SK-N-SH treated with all-trans-retinoic acid at 6 μM for 48 hours (cell line): ENCODE measurements at regions not wholly inside any gene's neighbourhood (a gene's known extent, or its start where the extent isn't known, plus 50 kb on each side); places are given as distances from the start of the nearest gene placed in this dataset.

Experiments used
- ATAC-seq: fragments of 200-7000 bp; cut with Tn5 transposase; 3 replicates; pipeline ENCODE4 v1.9.1; 2020; ENCODE audit warnings: mild to moderate bottlenecking, moderate library complexity
- ARNTL ChIP-seq: fragments of 450-650 bp; formaldehyde crosslinking; IDR thresholded peaks from 2 replicates; pipeline ENCODE4 v1.5.0; 2020; ENCODE audit warnings: low read depth, mild to moderate bottlenecking, moderate library complexity, borderline replicate concordance
- BACH2 ChIP-seq: fragments of 250-450 bp; sonication (Bioruptor Pico); IDR thresholded peaks from 2 replicates; pipeline ENCODE4 v1.9.0; 2021; ENCODE audit warnings: mild to moderate bottlenecking, borderline replicate concordance
- CSDC2 ChIP-seq: fragments of 250-450 bp; sonication (Bioruptor Pico); IDR thresholded peaks from 2 replicates; pipeline ENCODE4 v1.5.0; 2020; ENCODE audit warnings: mild to moderate bottlenecking, moderate library complexity
- ESRRG ChIP-seq: fragments of 250-450 bp; sonication (Bioruptor Pico); IDR thresholded peaks from 2 replicates; pipeline ENCODE4 v1.6.1; 2021; ENCODE audit warnings: mild to moderate bottlenecking
- GLIS3 ChIP-seq: fragments of 250-450 bp; sonication (Bioruptor Pico); IDR thresholded peaks from 2 replicates; pipeline ENCODE4 v1.5.0; 2020; ENCODE audit warnings: mild to moderate bottlenecking, moderate library complexity
- ISL1 ChIP-seq: fragments of 250-450 bp; sonication (Bioruptor Pico); IDR thresholded peaks from 2 replicates; pipeline ENCODE4 v2.1.2; 2022; ENCODE audit warnings: mild to moderate bottlenecking, moderate library complexity
- OSR1 ChIP-seq: fragments of 250-450 bp; sonication (Bioruptor Pico); IDR thresholded peaks from 2 replicates; pipeline ENCODE4 v1.8.0; 2022; ENCODE audit warnings: moderate library complexity, mild to moderate bottlenecking, inconsistent platforms
- POU6F1 ChIP-seq: fragments of 250-450 bp; sonication (Bioruptor Pico); IDR thresholded peaks from 2 replicates; pipeline ENCODE4 v1.8.0; 2021; ENCODE audit warnings: low read depth, mild to moderate bottlenecking, moderate library complexity, borderline replicate concordance
- PPARA ChIP-seq: fragments of 250-450 bp; sonication (Bioruptor Pico); IDR thresholded peaks from 2 replicates; pipeline ENCODE4 v1.5.0; 2020; ENCODE audit warnings: mild to moderate bottlenecking, borderline replicate concordance
- RARB ChIP-seq: fragments of 250-450 bp; sonication (Bioruptor Pico); IDR thresholded peaks from 2 replicates; pipeline ENCODE4 v1.8.0; 2021; ENCODE audit warnings: mild to moderate bottlenecking, moderate library complexity
- SNAI2 ChIP-seq: fragments of 250-450 bp; sonication (Bioruptor Pico); IDR thresholded peaks from 2 replicates; pipeline ENCODE4 v1.5.0; 2020; ENCODE audit warnings: mild to moderate bottlenecking, moderate library complexity
- TCF4 ChIP-seq: fragments of 250-450 bp; sonication (Bioruptor Pico); IDR thresholded peaks from 2 replicates; pipeline ENCODE4 v1.8.0; 2021; ENCODE audit warnings: mild to moderate bottlenecking, moderate library complexity, borderline replicate concordance
- TOX ChIP-seq: fragments of 250-450 bp; sonication (Bioruptor Pico); IDR thresholded peaks from 2 replicates; pipeline ENCODE4 v1.8.0; 2021; ENCODE audit warnings: mild to moderate bottlenecking, moderate library complexity, borderline replicate concordance
- ZC3H10 ChIP-seq: fragments of 250-450 bp; sonication (Bioruptor Pico); IDR thresholded peaks from 2 replicates; pipeline ENCODE4 v1.5.1; 2021; ENCODE audit warnings: mild to moderate bottlenecking, moderate library complexity
- ZFP3 ChIP-seq: fragments of 250-450 bp; sonication (Bioruptor Pico); IDR thresholded peaks from 2 replicates; pipeline ENCODE4 v1.5.0; 2020; ENCODE audit warnings: mild to moderate bottlenecking, moderate library complexity
- ZFP30 ChIP-seq: fragments of 450-650 bp; formaldehyde crosslinking; IDR thresholded peaks from 2 replicates; pipeline ENCODE4 v1.5.0; 2022; ENCODE audit warnings: mild to moderate bottlenecking, moderate library complexity
- ZNF565 ChIP-seq: fragments of 450-650 bp; formaldehyde crosslinking; conservative IDR thresholded peaks from 2 replicates; pipeline ENCODE4 v1.5.0; 2020; ENCODE audit warnings: low read depth, mild to moderate bottlenecking, moderate library complexity
- ZNF70 ChIP-seq: fragments of 450-650 bp; formaldehyde crosslinking; IDR thresholded peaks from 2 replicates; pipeline ENCODE4 v1.5.0; 2020; ENCODE audit warnings: mild to moderate bottlenecking, moderate library complexity
- TF ChIP-seq, protein P1 (sequence below): fragments of 250-450 bp; sonication (Bioruptor Pico); IDR thresholded peaks from 2 replicates; pipeline ENCODE4 v1.5.1; 2021; ENCODE audit warnings: mild to moderate bottlenecking, moderate library complexity
- TF ChIP-seq, protein P2 (sequence below): fragments of 250-450 bp; sonication (Bioruptor Pico); IDR thresholded peaks from 2 replicates; pipeline ENCODE4 v1.5.1; 2020; ENCODE audit warnings: low read depth, mild to moderate bottlenecking, moderate library complexity
- TF ChIP-seq, protein P3 (sequence below): fragments of 250-450 bp; sonication (Bioruptor Pico); IDR thresholded peaks from 2 replicates; pipeline ENCODE4 v1.5.0; 2020; ENCODE audit warnings: mild to moderate bottlenecking, moderate library complexity
- TF ChIP-seq, protein P4 (sequence below): fragments of 250-450 bp; sonication (Bioruptor Pico); IDR thresholded peaks from 2 replicates; pipeline ENCODE4 v1.8.0; 2020; ENCODE audit warnings: mild to moderate bottlenecking, moderate library complexity, borderline replicate concordance

DNA sequence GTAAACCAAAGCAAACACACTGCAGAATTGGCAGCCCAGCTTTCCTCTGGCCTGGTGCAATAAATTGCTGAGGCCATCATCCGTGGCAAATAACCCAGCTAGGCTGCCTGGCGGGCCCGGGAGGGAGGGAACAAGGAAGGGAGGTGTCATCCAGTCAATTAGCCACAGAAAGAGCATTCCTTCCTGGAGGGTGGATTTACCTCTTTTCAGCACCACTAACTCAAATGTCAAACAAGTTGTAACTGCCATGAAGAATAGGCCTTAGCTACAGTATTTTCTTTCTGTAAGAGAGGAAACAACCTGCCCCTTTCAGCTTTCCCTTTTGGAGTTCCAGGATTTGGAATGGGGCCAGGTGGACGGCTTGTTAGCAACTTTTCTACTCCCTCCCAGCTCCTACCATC is 163.8 kb upstream of the BDNF start:
- ATAC-seq, result no peak
- TF ChIP-seq BACH2 (CRISPR knock-in tag), result no peak

DNA sequence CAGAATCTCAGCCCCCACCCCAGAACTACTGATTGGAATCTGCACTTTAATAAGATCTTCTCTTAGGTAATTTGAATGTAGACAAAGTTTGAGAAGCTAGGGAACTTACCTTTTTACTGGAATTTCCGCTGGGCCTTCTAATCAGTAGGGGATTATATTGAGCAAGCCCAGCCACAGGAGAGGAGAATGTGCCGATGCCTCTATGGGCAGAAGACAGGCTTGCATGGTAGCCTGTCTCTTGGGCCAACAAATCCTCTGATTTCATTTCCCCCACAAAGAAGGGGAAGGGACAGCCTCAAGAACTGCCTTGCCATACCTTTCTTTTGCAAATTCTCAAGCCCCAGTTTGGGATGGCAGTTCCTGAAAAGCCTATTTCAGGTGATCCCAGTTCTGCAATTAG is 163.4 kb upstream of the BDNF start:
- no peak for ATAC-seq

GRCh38 chr11:27861706-27862430 is 161.6 kb upstream of the BDNF start:
- TF ChIP-seq ZNF70 (CRISPR knock-in tag) (no peak), ZFP30 (CRISPR knock-in tag) (no peak), RARB (CRISPR knock-in tag) (no peak), POU6F1 (CRISPR knock-in tag) (no peak), BACH2 (CRISPR knock-in tag) (no peak), ISL1 (no peak), ZFP3 (CRISPR knock-in tag) (no peak), OSR1 (CRISPR knock-in tag) (no peak), SNAI2 (CRISPR knock-in tag) (no peak), TOX (CRISPR knock-in tag) (no peak)
- TF ChIP-seq, protein P1, sequence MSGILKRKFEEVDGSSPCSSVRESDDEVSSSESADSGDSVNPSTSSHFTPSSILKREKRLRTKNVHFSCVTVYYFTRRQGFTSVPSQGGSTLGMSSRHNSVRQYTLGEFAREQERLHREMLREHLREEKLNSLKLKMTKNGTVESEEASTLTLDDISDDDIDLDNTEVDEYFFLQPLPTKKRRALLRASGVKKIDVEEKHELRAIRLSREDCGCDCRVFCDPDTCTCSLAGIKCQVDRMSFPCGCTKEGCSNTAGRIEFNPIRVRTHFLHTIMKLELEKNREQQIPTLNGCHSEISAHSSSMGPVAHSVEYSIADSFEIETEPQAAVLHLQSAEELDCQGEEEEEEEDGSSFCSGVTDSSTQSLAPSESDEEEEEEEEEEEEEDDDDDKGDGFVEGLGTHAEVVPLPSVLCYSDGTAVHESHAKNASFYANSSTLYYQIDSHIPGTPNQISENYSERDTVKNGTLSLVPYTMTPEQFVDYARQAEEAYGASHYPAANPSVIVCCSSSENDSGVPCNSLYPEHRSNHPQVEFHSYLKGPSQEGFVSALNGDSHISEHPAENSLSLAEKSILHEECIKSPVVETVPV, result no peak
- peak; percentile 96 for ATAC-seq

More for the DNA sequence above, 163.4 kb upstream of the BDNF start:
- TF ChIP-seq TCF4 (CRISPR knock-in tag) (no peak), ESRRG (CRISPR knock-in tag) (no peak), ZFP30 (CRISPR knock-in tag) (no peak), GLIS3 (CRISPR knock-in tag) (no peak), POU6F1 (CRISPR knock-in tag) (no peak), ZC3H10 (CRISPR knock-in tag) (no peak), ZFP3 (CRISPR knock-in tag) (no peak), ZNF70 (CRISPR knock-in tag) (no peak), TOX (CRISPR knock-in tag) (no peak), OSR1 (CRISPR knock-in tag) (no peak), ISL1 (no peak), ARNTL (no peak), PPARA (CRISPR knock-in tag) (no peak), ZNF565 (CRISPR knock-in tag) (no peak), CSDC2 (CRISPR knock-in tag) (no peak)
- TF ChIP-seq, protein P2, sequence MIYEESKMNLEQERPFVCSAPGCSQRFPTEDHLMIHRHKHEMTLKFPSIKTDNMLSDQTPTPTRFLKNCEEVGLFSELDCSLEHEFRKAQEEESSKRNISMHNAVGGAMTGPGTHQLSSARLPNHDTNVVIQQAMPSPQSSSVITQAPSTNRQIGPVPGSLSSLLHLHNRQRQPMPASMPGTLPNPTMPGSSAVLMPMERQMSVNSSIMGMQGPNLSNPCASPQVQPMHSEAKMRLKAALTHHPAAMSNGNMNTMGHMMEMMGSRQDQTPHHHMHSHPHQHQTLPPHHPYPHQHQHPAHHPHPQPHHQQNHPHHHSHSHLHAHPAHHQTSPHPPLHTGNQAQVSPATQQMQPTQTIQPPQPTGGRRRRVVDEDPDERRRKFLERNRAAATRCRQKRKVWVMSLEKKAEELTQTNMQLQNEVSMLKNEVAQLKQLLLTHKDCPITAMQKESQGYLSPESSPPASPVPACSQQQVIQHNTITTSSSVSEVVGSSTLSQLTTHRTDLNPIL, result no peak
- TF ChIP-seq, protein P3, sequence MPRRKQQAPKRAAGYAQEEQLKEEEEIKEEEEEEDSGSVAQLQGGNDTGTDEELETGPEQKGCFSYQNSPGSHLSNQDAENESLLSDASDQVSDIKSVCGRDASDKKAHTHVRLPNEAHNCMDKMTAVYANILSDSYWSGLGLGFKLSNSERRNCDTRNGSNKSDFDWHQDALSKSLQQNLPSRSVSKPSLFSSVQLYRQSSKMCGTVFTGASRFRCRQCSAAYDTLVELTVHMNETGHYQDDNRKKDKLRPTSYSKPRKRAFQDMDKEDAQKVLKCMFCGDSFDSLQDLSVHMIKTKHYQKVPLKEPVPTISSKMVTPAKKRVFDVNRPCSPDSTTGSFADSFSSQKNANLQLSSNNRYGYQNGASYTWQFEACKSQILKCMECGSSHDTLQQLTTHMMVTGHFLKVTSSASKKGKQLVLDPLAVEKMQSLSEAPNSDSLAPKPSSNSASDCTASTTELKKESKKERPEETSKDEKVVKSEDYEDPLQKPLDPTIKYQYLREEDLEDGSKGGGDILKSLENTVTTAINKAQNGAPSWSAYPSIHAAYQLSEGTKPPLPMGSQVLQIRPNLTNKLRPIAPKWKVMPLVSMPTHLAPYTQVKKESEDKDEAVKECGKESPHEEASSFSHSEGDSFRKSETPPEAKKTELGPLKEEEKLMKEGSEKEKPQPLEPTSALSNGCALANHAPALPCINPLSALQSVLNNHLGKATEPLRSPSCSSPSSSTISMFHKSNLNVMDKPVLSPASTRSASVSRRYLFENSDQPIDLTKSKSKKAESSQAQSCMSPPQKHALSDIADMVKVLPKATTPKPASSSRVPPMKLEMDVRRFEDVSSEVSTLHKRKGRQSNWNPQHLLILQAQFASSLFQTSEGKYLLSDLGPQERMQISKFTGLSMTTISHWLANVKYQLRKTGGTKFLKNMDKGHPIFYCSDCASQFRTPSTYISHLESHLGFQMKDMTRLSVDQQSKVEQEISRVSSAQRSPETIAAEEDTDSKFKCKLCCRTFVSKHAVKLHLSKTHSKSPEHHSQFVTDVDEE, result no peak
- TF ChIP-seq, protein P4, sequence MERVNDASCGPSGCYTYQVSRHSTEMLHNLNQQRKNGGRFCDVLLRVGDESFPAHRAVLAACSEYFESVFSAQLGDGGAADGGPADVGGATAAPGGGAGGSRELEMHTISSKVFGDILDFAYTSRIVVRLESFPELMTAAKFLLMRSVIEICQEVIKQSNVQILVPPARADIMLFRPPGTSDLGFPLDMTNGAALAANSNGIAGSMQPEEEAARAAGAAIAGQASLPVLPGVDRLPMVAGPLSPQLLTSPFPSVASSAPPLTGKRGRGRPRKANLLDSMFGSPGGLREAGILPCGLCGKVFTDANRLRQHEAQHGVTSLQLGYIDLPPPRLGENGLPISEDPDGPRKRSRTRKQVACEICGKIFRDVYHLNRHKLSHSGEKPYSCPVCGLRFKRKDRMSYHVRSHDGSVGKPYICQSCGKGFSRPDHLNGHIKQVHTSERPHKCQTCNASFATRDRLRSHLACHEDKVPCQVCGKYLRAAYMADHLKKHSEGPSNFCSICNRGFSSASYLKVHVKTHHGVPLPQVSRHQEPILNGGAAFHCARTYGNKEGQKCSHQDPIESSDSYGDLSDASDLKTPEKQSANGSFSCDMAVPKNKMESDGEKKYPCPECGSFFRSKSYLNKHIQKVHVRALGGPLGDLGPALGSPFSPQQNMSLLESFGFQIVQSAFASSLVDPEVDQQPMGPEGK (CRISPR knock-in tag), result no peak
